PC-3 (cell line): ENCODE measurements at regions not wholly inside any gene's neighbourhood (a gene's known extent, or its start where the extent isn't known, plus 50 kb on each side); places are given as distances from the start of the nearest gene placed in this dataset.

Experiments
- ATAC-seq: fragments of 200-7000 bp; cut with Tn5 transposase; 2 replicates; pipeline ENCODE4 v1.9.1; 2020; ENCODE audit warnings: mild to moderate bottlenecking, moderate library complexity
- BruUV-seq: library from RNA; stranded (reverse); fragments of 400-500 nt; replicated peaks from 2 replicates; lab custom pipeline; 2021; lab: Mats Ljungman, UMichigan
- CTCF ChIA-PET: fragments of 300-600 bp; sonication (Branson Sonifier 250); formaldehyde crosslinking; loops from one replicate; lab custom pipeline; 2022; ENCODE audit warnings: antibody characterized with exemption; lab: Charles Lee
- POLR2A ChIA-PET: fragments of 300-600 bp; sonication (Branson Sonifier 250); formaldehyde crosslinking; loops from one replicate; lab custom pipeline; 2022; ENCODE audit warnings: antibody characterized with exemption; ENCODE audit not compliant: unreplicated experiment; lab: Charles Lee
- DNase-seq: peaks from one replicate; pipeline ENCODE4 v3.0.0-alpha.2; 2015
- H2AFZ ChIP-seq: fragments of 300-600 bp; sonication (generic); 2 replicates; pipeline ENCODE4 v1.6.0; 2016; ENCODE audit warnings: antibody characterized with exemption, low read length
- H3F3A ChIP-seq: fragments of 300-600 bp; sonication (generic); one replicate; pipeline ENCODE4 v1.6.0; 2017; ENCODE audit warnings: antibody characterized with exemption, low read length, control low read depth, mild to moderate bottlenecking; ENCODE audit not compliant: unreplicated experiment
- H3K27ac ChIP-seq: fragments of 300-600 bp; sonication (generic); 2 replicates; pipeline ENCODE4 v1.5.1; 2016; ENCODE audit warnings: mild to moderate bottlenecking, low read length
- H3K27me3 ChIP-seq: fragments of 300-600 bp; sonication (generic); 2 replicates; pipeline ENCODE4 v1.6.1; 2016; ENCODE audit warnings: low read length, mixed read lengths
- H3K36me3 ChIP-seq: fragments of 300-600 bp; sonication (generic); 2 replicates; pipeline ENCODE4 v1.6.1; 2016; ENCODE audit warnings: low read depth, mixed run types, low read length, mixed read lengths
- H3K4me1 ChIP-seq: fragments of 300-600 bp; sonication (generic); 2 replicates; pipeline ENCODE4 v1.5.1; 2016; ENCODE audit warnings: low read length; ENCODE audit not compliant: insufficient read depth
- H3K4me2 ChIP-seq: fragments of 300-600 bp; sonication (generic); 2 replicates; pipeline ENCODE4 v1.6.0; 2016; ENCODE audit warnings: low read length
- H3K4me3 ChIP-seq: fragments of 300-600 bp; sonication (generic); 2 replicates; pipeline ENCODE4 v1.5.1; 2016; ENCODE audit warnings: mild to moderate bottlenecking, low read length, mixed read lengths
- H3K79me2 ChIP-seq: fragments of 300-600 bp; sonication (generic); 2 replicates; pipeline ENCODE4 v1.6.1; 2017; ENCODE audit warnings: low read length, mixed read lengths
- H3K9ac ChIP-seq: fragments of 300-600 bp; sonication (generic); 2 replicates; pipeline ENCODE4 v1.6.0; 2016; ENCODE audit warnings: mild to moderate bottlenecking, low read length
- H3K9me2 ChIP-seq: fragments of 300-600 bp; sonication (generic); replicated peaks from 2 replicates; pipeline ENCODE4 v1.6.1; 2016; ENCODE audit warnings: mixed run types, low read length, mixed read lengths
- H3K9me3 ChIP-seq: fragments of 300-600 bp; sonication (generic); 2 replicates; pipeline ENCODE4 v1.6.1; 2016; ENCODE audit warnings: low read length, mixed read lengths
- H4K20me1 ChIP-seq: fragments of 300-600 bp; sonication (generic); 2 replicates; pipeline ENCODE4 v1.6.1; 2016; ENCODE audit warnings: low read length, mixed read lengths
- CTCF ChIP-seq: fragments of 300-600 bp; sonication (generic); conservative IDR thresholded peaks from 2 replicates; pipeline ENCODE4 v1.5.1; 2017; ENCODE audit warnings: antibody characterized with exemption, low read depth, mild to moderate bottlenecking, low read length
- EZH2 ChIP-seq: fragments of 300-600 bp; sonication (generic); IDR thresholded peaks from one replicate; pipeline ENCODE4 v1.6.1; 2017; ENCODE audit warnings: antibody characterized with exemption, mild to moderate bottlenecking, low read length; ENCODE audit not compliant: unreplicated experiment
- EZH2phosphoT487 ChIP-seq: fragments of 300-600 bp; sonication (generic); IDR thresholded peaks from 2 replicates; pipeline ENCODE4 v1.6.1; 2018; ENCODE audit warnings: mild to moderate bottlenecking, antibody characterized with exemption, low read length, borderline replicate concordance
- intact Hi-C: fragments of 100-400 bp; cut with micrococcal nuclease; formaldehyde crosslinking; loops from 2 replicates; pipeline ENCODE4 v1.9.0; 2023

- ChIA-PET CTCF (no interaction called here), POLR2A (no interaction called here)
- H3K9ac ChIP-seq = no peak overlapping the region
- H3K27ac ChIP-seq = no peak overlapping the region
- no peak overlapping the region for H2AFZ ChIP-seq
- ATAC-seq (no peak), DNase-seq (no peak)
- no peaks in the 10 kb centered on the region for H3K27me3 ChIP-seq
- H3K9me3 ChIP-seq = no peaks in the 10 kb centered on the region
- intact Hi-C loops = no loop called here
- H3K4me2 ChIP-seq = no peak overlapping the region
- no peaks in the 10 kb centered on the region for H4K20me1 ChIP-seq
- no TSS peak for BruUV-seq
- no peak overlapping the region for H3K4me3 ChIP-seq
- H3K79me2 ChIP-seq = no peaks in the 10 kb centered on the region
- H3K4me1 ChIP-seq = no peaks in the 10 kb centered on the region
- H3K36me3 ChIP-seq = no peaks in the 10 kb centered on the region
- no peaks in the 10 kb centered on the region for H3K9me2 ChIP-seq
- TF ChIP-seq EZH2 (no peak), CTCF (no peak), EZH2phosphoT487 (no peak)
- H3F3A ChIP-seq = no peaks in the 10 kb centered on the region
Measured at GRCh38 chr3:65193531-65193930, 505.7 kb upstream of the ADAMTS9 start.

GRCh38 chr3:65190111-65190510, 502.3 kb upstream of the ADAMTS9 start:
- CTCF ChIA-PET = no interaction called here

GRCh38 chr3:65186268-65186667, 498.5 kb upstream of the ADAMTS9 start:
- Histone ChIP-seq H3F3A (no peaks in the 10 kb centered on the region), H3K9me3 (no peaks in the 10 kb centered on the region), H3K36me3 (no peaks in the 10 kb centered on the region), H3K27me3 (no peaks in the 10 kb centered on the region), H3K4me2 (no peak overlapping the region), H3K79me2 (no peaks in the 10 kb centered on the region), H3K27ac (no peak overlapping the region), H4K20me1 (no peaks in the 10 kb centered on the region), H3K9me2 (no peaks in the 10 kb centered on the region), H3K4me3 (no peak overlapping the region), H3K4me1 (no peaks in the 10 kb centered on the region), H2AFZ (no peak overlapping the region), H3K9ac (no peak overlapping the region)
- POLR2A ChIA-PET = no interaction called here
- no TSS peak for BruUV-seq
- intact Hi-C loops = no loop called here
- no peak for ATAC-seq
- DNase-seq = no peak
- no peak for TF ChIP-seq EZH2
- TF ChIP-seq CTCF = no peak
- no peak for TF ChIP-seq EZH2phosphoT487
- CTCF ChIA-PET = no interaction called here

More at GRCh38 chr3:65190111-65190510, 502.3 kb upstream of the ADAMTS9 start:
- Histone ChIP-seq H4K20me1 (no peaks in the 10 kb centered on the region), H3K9me3 (no peaks in the 10 kb centered on the region), H3K27me3 (no peaks in the 10 kb centered on the region), H3K36me3 (no peaks in the 10 kb centered on the region), H3K4me2 (no peak overlapping the region), H3K9me2 (no peaks in the 10 kb centered on the region), H3K4me1 (no peaks in the 10 kb centered on the region), H2AFZ (no peak overlapping the region), H3K27ac (no peak overlapping the region), H3K79me2 (no peaks in the 10 kb centered on the region), H3F3A (no peaks in the 10 kb centered on the region), H3K4me3 (no peak overlapping the region), H3K9ac (no peak overlapping the region)
- no TSS peak for BruUV-seq
- intact Hi-C loops = no loop called here
- TF ChIP-seq CTCF = no peak
- TF ChIP-seq EZH2phosphoT487 = no peak
- no peak for TF ChIP-seq EZH2
- DNase-seq (no peak), ATAC-seq (no peak)
- POLR2A ChIA-PET = no interaction called here
